GM19328 (cell line): ENCODE measurements at regions not wholly inside any gene's neighbourhood (a gene's known extent, or its start where the extent isn't known, plus 50 kb on each side); places are given as distances from the start of the nearest gene placed in this dataset.

Experiments
- ATAC-seq: cut with Tn5 transposase; IDR thresholded peaks from one replicate; pipeline ENCODE4 v1.9.1; 2021; ENCODE audit warnings: mild to moderate bottlenecking, moderate library complexity; ENCODE audit not compliant: unreplicated experiment

DNA sequence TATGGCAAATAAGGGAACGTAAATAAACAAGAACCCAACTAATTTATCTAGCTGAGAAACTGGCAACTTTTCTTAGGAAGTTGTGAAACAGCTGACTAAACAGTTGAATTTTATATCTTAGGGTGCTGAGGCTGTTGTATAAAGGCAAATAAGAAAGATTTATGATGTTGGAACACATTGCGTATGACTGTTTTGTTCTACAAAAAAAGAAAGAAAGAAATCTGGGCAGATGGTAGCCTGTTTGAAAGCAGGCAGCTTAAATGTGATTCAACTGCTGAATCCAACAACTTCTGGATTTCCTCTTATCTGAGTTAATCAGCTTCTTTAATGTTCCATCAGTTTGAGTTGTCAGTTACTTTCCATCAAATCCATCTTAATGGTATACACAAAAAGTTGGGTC, 214.5 kb downstream of the SNX13 start:
- ATAC-seq, result no peak

- no peak for ATAC-seq
Observed at GRCh38 chr7:17732083-17732482, 208.2 kb downstream of the SNX13 start.
